ENCODE measurements at regions not wholly inside any gene's neighbourhood (a gene's known extent, or its start where the extent isn't known, plus 50 kb on each side); places are given as distances from the start of the nearest gene placed in this dataset.

DNA sequence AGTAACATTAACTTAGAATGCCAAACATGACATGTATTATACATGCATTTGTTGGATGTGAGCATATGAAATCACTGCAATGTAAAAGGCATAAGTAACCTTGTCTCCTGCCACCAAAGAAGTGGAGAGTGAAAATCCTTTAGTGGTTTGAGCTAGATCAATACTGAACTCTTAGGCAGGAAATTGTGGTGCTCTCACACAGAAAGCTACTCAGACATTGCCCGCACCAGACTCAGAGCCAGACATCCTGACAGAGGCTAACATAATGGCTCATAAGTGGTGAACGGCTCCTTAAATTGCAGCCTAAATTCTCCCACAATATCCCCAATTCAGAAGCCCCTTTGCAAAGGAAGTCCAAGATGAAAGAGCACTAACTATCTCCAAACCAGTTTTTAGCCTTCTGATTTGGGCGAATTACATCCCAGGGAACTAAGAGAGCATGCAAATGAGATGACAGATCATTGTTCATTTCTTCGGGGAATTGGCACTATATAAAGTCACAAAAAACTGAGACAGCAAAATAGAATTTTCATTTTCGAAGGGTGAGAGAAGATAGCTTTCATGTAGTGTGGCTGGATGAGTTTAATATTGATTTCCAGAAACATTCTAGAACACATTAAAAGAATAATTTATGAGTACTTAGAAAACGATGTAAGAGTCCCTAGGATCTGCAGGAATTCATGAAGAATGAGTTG, 233.6 kb upstream of the RPS6KA3 start:
- no peak for TF ChIP-seq POLR2A (IDR thresholded peaks at IDR 0.05)
- TF ChIP-seq, protein P1, sequence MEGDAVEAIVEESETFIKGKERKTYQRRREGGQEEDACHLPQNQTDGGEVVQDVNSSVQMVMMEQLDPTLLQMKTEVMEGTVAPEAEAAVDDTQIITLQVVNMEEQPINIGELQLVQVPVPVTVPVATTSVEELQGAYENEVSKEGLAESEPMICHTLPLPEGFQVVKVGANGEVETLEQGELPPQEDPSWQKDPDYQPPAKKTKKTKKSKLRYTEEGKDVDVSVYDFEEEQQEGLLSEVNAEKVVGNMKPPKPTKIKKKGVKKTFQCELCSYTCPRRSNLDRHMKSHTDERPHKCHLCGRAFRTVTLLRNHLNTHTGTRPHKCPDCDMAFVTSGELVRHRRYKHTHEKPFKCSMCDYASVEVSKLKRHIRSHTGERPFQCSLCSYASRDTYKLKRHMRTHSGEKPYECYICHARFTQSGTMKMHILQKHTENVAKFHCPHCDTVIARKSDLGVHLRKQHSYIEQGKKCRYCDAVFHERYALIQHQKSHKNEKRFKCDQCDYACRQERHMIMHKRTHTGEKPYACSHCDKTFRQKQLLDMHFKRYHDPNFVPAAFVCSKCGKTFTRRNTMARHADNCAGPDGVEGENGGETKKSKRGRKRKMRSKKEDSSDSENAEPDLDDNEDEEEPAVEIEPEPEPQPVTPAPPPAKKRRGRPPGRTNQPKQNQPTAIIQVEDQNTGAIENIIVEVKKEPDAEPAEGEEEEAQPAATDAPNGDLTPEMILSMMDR (IDR thresholded peaks at IDR 0.05) = no peak
